Globus pallidus (tissue), 1 donor: ENCODE measurements at regions not wholly inside any gene's neighbourhood (a gene's known extent, or its start where the extent isn't known, plus 50 kb on each side); places are given as distances from the start of the nearest gene placed in this dataset.

Experiments used
- DNase-seq: peaks from one replicate; pipeline ENCODE4 v3.0.0-alpha.2; 2015; ENCODE audit warnings: low spot score

GRCh38 chr5:124583469-124584350 is 162.7 kb downstream of the ZNF608 start:
- no peak for DNase-seq

GRCh38 chr5:124582561-124582840 is 163.9 kb downstream of the ZNF608 start:
- no peak for DNase-seq

GRCh38 chr5:124581738-124582560 is 164.5 kb downstream of the ZNF608 start:
- no peak for DNase-seq

- peak; percentile 67 for DNase-seq
These were observed 165.3 kb downstream of the ZNF608 start for GRCh38 chr5:124580925-124581737.

- no peak for DNase-seq
These were observed 165.9 kb downstream of the ZNF608 start for GRCh38 chr5:124580512-124580911.

GRCh38 chr5:124576848-124577409 is 169.5 kb downstream of the ZNF608 start:
- no peak for DNase-seq

- no peak for DNase-seq
These were observed 170.7 kb downstream of the ZNF608 start for GRCh38 chr5:124575725-124576124.

GRCh38 chr5:124574521-124575436 is 171.7 kb downstream of the ZNF608 start:
- DNase-seq = peak; percentile 90

GRCh38 chr5:124572971-124573370 is 173.5 kb downstream of the ZNF608 start:
- no peak for DNase-seq

- DNase-seq = no peak
These were observed 176.0 kb downstream of the ZNF608 start for GRCh38 chr5:124570285-124571035.

GRCh38 chr5:124566875-124567450 is 179.5 kb downstream of the ZNF608 start:
- DNase-seq = no peak

GRCh38 chr5:124561451-124561850 is 185.0 kb downstream of the ZNF608 start:
- no peak for DNase-seq

- no peak for DNase-seq
These were observed 186.1 kb downstream of the ZNF608 start for GRCh38 chr5:124560370-124560769.

GRCh38 chr5:124557761-124558160 is 188.7 kb downstream of the ZNF608 start:
- no peak for DNase-seq

GRCh38 chr5:124554746-124555578 is 191.5 kb downstream of the ZNF608 start:
- no peak for DNase-seq

- no peak for DNase-seq
These were observed 192.5 kb downstream of the ZNF608 start for GRCh38 chr5:124553911-124554310.

GRCh38 chr5:124552526-124552925 is 193.9 kb downstream of the ZNF608 start:
- no peak for DNase-seq

- no peak for DNase-seq
These were observed 194.5 kb downstream of the ZNF608 start for GRCh38 chr5:124551939-124552279.

- DNase-seq = peak; percentile 47
These were observed 195.7 kb downstream of the ZNF608 start for GRCh38 chr5:124550731-124551130.
